ENCODE measurements at regions not wholly inside any gene's neighbourhood (a gene's known extent, or its start where the extent isn't known, plus 50 kb on each side); places are given as distances from the start of the nearest gene placed in this dataset.
A peak's percentile ranks its signal among the peaks of the same experiment; 100 is the strongest.

- no peak for DNase-seq
Measured at GRCh38 chr6:9564021-9564420, 850.9 kb downstream of the TFAP2A start.

GRCh38 chr6:9563568-9563967, 851.3 kb downstream of the TFAP2A start:
- DNase-seq, result no peak

GRCh38 chr6:9554806-9555205, 860.1 kb downstream of the TFAP2A start:
- no peak for DNase-seq

GRCh38 chr6:9554323-9554722, 860.6 kb downstream of the TFAP2A start:
- no peak for DNase-seq

- DNase-seq, result no peak
Measured at GRCh38 chr6:9553002-9553401, 861.9 kb downstream of the TFAP2A start.

- no peak for DNase-seq
Measured at GRCh38 chr6:9543649-9544048, 871.2 kb downstream of the TFAP2A start.

GRCh38 chr6:9540534-9541126, 874.2 kb downstream of the TFAP2A start:
- DNase-seq, result peak; percentile 4

- DNase-seq, result no peak
Measured at GRCh38 chr6:9540126-9540525, 874.7 kb downstream of the TFAP2A start.

- no peak for DNase-seq
Measured at GRCh38 chr6:9539231-9539755, 875.6 kb downstream of the TFAP2A start.

GRCh38 chr6:9537381-9537780, 877.5 kb downstream of the TFAP2A start:
- no peak for DNase-seq

GRCh38 chr6:9535106-9535505, 879.8 kb downstream of the TFAP2A start:
- no peak for DNase-seq

- no peak for DNase-seq
Measured at GRCh38 chr6:9532621-9533557, 882.0 kb downstream of the TFAP2A start.

- DNase-seq, result no peak
Measured at GRCh38 chr6:9527679-9528286, 887.1 kb downstream of the TFAP2A start.

- DNase-seq, result no peak
Measured at GRCh38 chr6:9523462-9523861, 891.4 kb downstream of the TFAP2A start.

- no peak for DNase-seq
Measured at GRCh38 chr6:9522101-9522500, 892.8 kb downstream of the TFAP2A start.

GRCh38 chr6:9521152-9521530, 893.7 kb downstream of the TFAP2A start:
- no peak for DNase-seq

GRCh38 chr6:9520417-9521151, 894.3 kb downstream of the TFAP2A start:
- no peak for DNase-seq

GRCh38 chr6:9518431-9518830, 896.4 kb downstream of the TFAP2A start:
- DNase-seq, result no peak

- DNase-seq, result no peak
Measured at GRCh38 chr6:9517806-9518205, 897.1 kb downstream of the TFAP2A start.

GRCh38 chr6:9515633-9516606, 899.0 kb downstream of the TFAP2A start:
- no peak for DNase-seq

GRCh38 chr6:9514146-9514545, 900.7 kb downstream of the TFAP2A start:
- DNase-seq, result no peak

- DNase-seq, result no peak
Measured at GRCh38 chr6:9511157-9511556, 903.7 kb downstream of the TFAP2A start.
